NCI-H146 treated with DMSO at 0.1 percent for 48 hours (cell line): ENCODE measurements at regions not wholly inside any gene's neighbourhood (a gene's known extent, or its start where the extent isn't known, plus 50 kb on each side); places are given as distances from the start of the nearest gene placed in this dataset.

Experiments
- DNase-seq: peaks from one replicate; lab custom pipeline; 2025; ENCODE audit not compliant: unreplicated experiment; lab: John Stamatoyannopoulos, UW

GRCh38 chr12:126469211-126469610 lies 1404.0 kb downstream of the AACS start:
- no peak for DNase-seq

- DNase-seq: no peak
These were observed 1409.5 kb downstream of the AACS start for GRCh38 chr12:126474703-126475102.

GRCh38 chr12:126480451-126480850 lies 1415.2 kb downstream of the AACS start:
- no peak for DNase-seq

- no peak for DNase-seq
These were observed 1416.5 kb downstream of the AACS start for GRCh38 chr12:126481688-126482087.

GRCh38 chr12:126482238-126482889 lies 1417.1 kb downstream of the AACS start:
- DNase-seq: no peak

- no peak for DNase-seq
These were observed 1418.2 kb downstream of the AACS start for GRCh38 chr12:126483145-126484068.

- DNase-seq: no peak
These were observed 1422.3 kb downstream of the AACS start for GRCh38 chr12:126487431-126487980.

- no peak for DNase-seq
These were observed 1423.6 kb downstream of the AACS start for GRCh38 chr12:126488806-126489205.

GRCh38 chr12:126492181-126492580 lies 1426.9 kb downstream of the AACS start:
- DNase-seq: no peak

- no peak for DNase-seq
These were observed 1428.3 kb downstream of the AACS start for GRCh38 chr12:126493366-126494108.

- DNase-seq: no peak
These were observed 1431.0 kb downstream of the AACS start for GRCh38 chr12:126496201-126496600.

- DNase-seq: no peak
These were observed 1441.4 kb downstream of the AACS start for GRCh38 chr12:126506426-126507182.

GRCh38 chr12:126507231-126507630 lies 1442.0 kb downstream of the AACS start:
- DNase-seq: no peak

- no peak for DNase-seq
These were observed 1444.3 kb downstream of the AACS start for GRCh38 chr12:126509572-126509971.

- DNase-seq: no peak
These were observed 1445.4 kb downstream of the AACS start for GRCh38 chr12:126510630-126511029.

GRCh38 chr12:126512916-126513913 lies 1448.0 kb downstream of the AACS start:
- no peak for DNase-seq

GRCh38 chr12:126518596-126519200 lies 1453.5 kb downstream of the AACS start:
- DNase-seq: no peak

GRCh38 chr12:126519833-126520232 lies 1454.6 kb downstream of the AACS start:
- no peak for DNase-seq

GRCh38 chr12:126523891-126524290 lies 1458.7 kb downstream of the AACS start:
- DNase-seq: no peak
